Testis (tissue), 2 donors: ENCODE measurements at regions not wholly inside any gene's neighbourhood (a gene's known extent, or its start where the extent isn't known, plus 50 kb on each side); places are given as distances from the start of the nearest gene placed in this dataset.

Experiments
- DNase-seq: peaks from one replicate; pipeline ENCODE4 v3.0.0-alpha.2; 2019
- H3K27ac ChIP-seq, 2 donors: fragments of 200-600 bp; sonication (generic); one replicate each; pipeline ENCODE4 v1.5.1; 2019
- H3K27me3 ChIP-seq: fragments of 200-600 bp; sonication (generic); one replicate; pipeline ENCODE4 v1.5.1; 2019
- H3K36me3 ChIP-seq: fragments of 200-600 bp; sonication (generic); one replicate; pipeline ENCODE4 v1.5.1; 2017; ENCODE audit warnings: low read depth; ENCODE audit errors: missing control alignments
- H3K4me1 ChIP-seq: fragments of 200-600 bp; sonication (generic); one replicate; pipeline ENCODE4 v1.5.1; 2019
- H3K4me3 ChIP-seq, 2 donors: fragments of 200-600 bp; sonication (generic); one replicate each; pipeline ENCODE4 v1.5.1; 2017 to 2019
- H3K9me3 ChIP-seq: fragments of 200-600 bp; sonication (generic); one replicate; pipeline ENCODE4 v1.5.1; 2017
- POLR2A ChIP-seq: fragments of 450-650 bp; IDR thresholded peaks from one replicate; pipeline ENCODE4 v1.6.1; 2017; ENCODE audit warnings: antibody characterized with exemption, mild to moderate bottlenecking, moderate library complexity
- WGBS, 2 donors: methylation state at CpG; one replicate each; pipeline ENCODE4 v1.1.5; 2018; 5-methylcytosine and 5-hydroxymethylcytosine counted together
- intact Hi-C: fragments of 100-400 bp; cut with DNase I; formaldehyde crosslinking; loops from one replicate; pipeline ENCODE4 v1.15.1; 2023; ENCODE audit warnings: low total_unique reads
- TF ChIP-seq, protein P1 (sequence below), 3 experiments: fragments of 450-650 bp in 2 of 3; fragments of 200-600 bp in 1 of 3; sonication (generic) in 1 of 3; IDR thresholded peaks; one replicate each; pipeline ENCODE4 v1.5.1; 2016 to 2019; ENCODE audit warnings: antibody characterized with exemption in 3 of 3, mild to moderate bottlenecking in 2 of 3, moderate library complexity in 1 of 3

DNA sequence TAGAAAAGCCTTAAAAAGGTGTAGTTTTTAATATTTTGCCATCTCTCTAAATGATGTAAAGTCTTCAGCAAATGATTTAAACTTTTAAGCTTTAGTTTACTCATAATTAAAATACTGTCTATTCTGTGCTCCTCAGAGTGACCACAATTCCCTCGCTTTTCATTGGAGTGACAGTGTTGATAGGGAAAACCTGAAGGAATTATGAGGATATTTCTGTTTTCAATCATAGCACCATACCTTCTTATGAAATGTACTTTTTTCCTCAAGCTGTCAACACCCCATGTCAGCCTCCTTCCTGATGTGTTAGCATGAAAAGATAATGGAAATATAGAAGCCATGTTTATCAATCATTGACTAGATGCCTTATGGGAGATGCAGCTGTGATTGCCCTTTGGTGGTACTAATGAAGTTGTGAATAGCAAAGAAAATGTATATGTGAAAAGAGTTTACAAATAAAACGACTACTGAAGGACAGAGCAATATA, 145.4 kb upstream of the EYS start:
- no peak overlapping the region for H3K27ac ChIP-seq
- TF ChIP-seq, protein P1, sequence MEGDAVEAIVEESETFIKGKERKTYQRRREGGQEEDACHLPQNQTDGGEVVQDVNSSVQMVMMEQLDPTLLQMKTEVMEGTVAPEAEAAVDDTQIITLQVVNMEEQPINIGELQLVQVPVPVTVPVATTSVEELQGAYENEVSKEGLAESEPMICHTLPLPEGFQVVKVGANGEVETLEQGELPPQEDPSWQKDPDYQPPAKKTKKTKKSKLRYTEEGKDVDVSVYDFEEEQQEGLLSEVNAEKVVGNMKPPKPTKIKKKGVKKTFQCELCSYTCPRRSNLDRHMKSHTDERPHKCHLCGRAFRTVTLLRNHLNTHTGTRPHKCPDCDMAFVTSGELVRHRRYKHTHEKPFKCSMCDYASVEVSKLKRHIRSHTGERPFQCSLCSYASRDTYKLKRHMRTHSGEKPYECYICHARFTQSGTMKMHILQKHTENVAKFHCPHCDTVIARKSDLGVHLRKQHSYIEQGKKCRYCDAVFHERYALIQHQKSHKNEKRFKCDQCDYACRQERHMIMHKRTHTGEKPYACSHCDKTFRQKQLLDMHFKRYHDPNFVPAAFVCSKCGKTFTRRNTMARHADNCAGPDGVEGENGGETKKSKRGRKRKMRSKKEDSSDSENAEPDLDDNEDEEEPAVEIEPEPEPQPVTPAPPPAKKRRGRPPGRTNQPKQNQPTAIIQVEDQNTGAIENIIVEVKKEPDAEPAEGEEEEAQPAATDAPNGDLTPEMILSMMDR (IDR thresholded peaks at IDR 0.05), result no peak
- TF ChIP-seq POLR2A, result no peak
- H3K36me3 ChIP-seq, result no peaks in the 10 kb centered on the region
- H3K27me3 ChIP-seq, result no peaks in the 10 kb centered on the region
- no peaks in the 10 kb centered on the region for H3K4me1 ChIP-seq
- H3K4me3 ChIP-seq, result no peak overlapping the region
- no peak for DNase-seq
- H3K9me3 ChIP-seq, result no peaks in the 10 kb centered on the region
- 83 to 88% methylated on average over 2 of the region's 2 CpGs for WGBS, 2 donors
- intact Hi-C loops, result no loop called here

GRCh38 chr6:65830151-65830550, 123.1 kb upstream of the EYS start:
- no peak for TF ChIP-seq POLR2A
- TF ChIP-seq, protein P1 (IDR thresholded peaks at IDR 0.05), result no peak
- intact Hi-C loops, result no loop called here
- no peaks in the 10 kb centered on the region for H3K4me1 ChIP-seq
- no peaks in the 10 kb centered on the region for H3K27me3 ChIP-seq
- H3K4me3 ChIP-seq, result no peak overlapping the region
- no peak overlapping the region for H3K27ac ChIP-seq
- H3K9me3 ChIP-seq, result no peaks in the 10 kb centered on the region
- DNase-seq, result no peak
- H3K36me3 ChIP-seq, result no peaks in the 10 kb centered on the region

DNA sequence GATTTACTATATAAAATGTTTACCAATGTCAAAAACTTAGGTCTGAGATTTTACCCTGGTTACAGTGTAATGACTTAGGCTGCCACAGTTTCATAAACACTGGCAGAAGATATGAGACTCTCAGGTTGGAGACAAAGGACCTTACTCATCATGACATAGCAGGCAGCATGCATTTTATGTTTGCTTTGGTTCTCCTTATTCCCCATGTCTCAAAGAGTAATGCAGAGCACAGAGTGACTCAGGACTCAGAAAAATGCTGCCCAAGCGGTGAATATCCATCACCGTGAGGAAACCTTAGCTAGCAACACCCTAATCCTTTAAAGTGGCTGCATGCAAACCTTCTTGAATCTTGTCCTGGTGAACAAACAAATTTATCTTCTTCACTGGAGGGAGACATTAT, 112.1 kb upstream of the EYS start:
- Histone ChIP-seq H3K27me3 (no peaks in the 10 kb centered on the region), H3K4me1 (no peaks in the 10 kb centered on the region), H3K27ac (no peak overlapping the region), H3K9me3 (no peaks in the 10 kb centered on the region), H3K36me3 (no peaks in the 10 kb centered on the region), H3K4me3 (no peak overlapping the region)
- no peak for DNase-seq
- TF ChIP-seq POLR2A, result no peak
- TF ChIP-seq, protein P1 (IDR thresholded peaks at IDR 0.05), result no peak
- intact Hi-C loops, result no loop called here
- WGBS, 2 donors, result 98 to 100% methylated on average over 2 of the region's 2 CpGs

DNA sequence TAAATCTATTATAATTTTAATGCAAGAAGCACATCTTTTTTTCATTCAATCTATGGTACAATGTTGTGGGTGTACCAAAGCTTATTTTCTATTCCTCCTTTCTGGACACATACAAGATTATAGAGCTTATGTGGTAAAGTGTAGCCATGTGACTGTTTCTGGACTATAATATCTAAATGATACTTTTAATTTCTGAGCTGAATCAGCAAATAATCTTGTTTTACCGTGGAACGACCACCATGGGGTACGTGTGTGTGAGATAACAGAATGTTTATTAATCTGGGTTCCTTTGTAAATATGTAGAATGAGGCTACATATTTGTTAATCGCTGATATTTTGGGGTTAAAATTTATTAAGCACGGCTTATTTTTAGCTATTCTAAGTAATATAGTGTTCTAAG, 111.5 kb upstream of the EYS start:
- WGBS, 2 donors, result 86 to 88% methylated on average over 5 of the region's 5 CpGs
- H3K9me3 ChIP-seq, result no peaks in the 10 kb centered on the region
- H3K4me3 ChIP-seq, result no peak overlapping the region
- no peaks in the 10 kb centered on the region for H3K36me3 ChIP-seq
- intact Hi-C loops, result no loop called here
- no peak for DNase-seq
- no peaks in the 10 kb centered on the region for H3K27me3 ChIP-seq
- no peak for TF ChIP-seq POLR2A
- TF ChIP-seq, protein P1 (IDR thresholded peaks at IDR 0.05), result no peak
- no peaks in the 10 kb centered on the region for H3K4me1 ChIP-seq
- H3K27ac ChIP-seq, result no peak overlapping the region

GRCh38 chr6:65816991-65817390, 110.0 kb upstream of the EYS start:
- Histone ChIP-seq H3K27me3 (no peaks in the 10 kb centered on the region), H3K4me3 (no peak overlapping the region), H3K27ac (no peak overlapping the region), H3K36me3 (no peaks in the 10 kb centered on the region), H3K9me3 (no peaks in the 10 kb centered on the region), H3K4me1 (no peaks in the 10 kb centered on the region)
- intact Hi-C loops, result no loop called here
- no peak for TF ChIP-seq POLR2A
- TF ChIP-seq, protein P1 (IDR thresholded peaks at IDR 0.05), result no peak
- WGBS, 2 donors, result 67 to 74% methylated on average over 2 of the region's 2 CpGs
- no peak for DNase-seq
